ENCODE measurements at regions not wholly inside any gene's neighbourhood (a gene's known extent, or its start where the extent isn't known, plus 50 kb on each side); places are given as distances from the start of the nearest gene placed in this dataset.

- Histone ChIP-seq H3K4me1 (ENCODE audit: control insufficient read depth in 3 of 3, insufficient read depth in 3 of 3, low read length in 3 of 3) (no peaks in the 10 kb centered on the region), H3K4me3 (ENCODE audit: low read length in 3 of 3) (no peak overlapping the region), H3K9me3 (ENCODE audit: control insufficient read depth in 3 of 3, low read length in 3 of 3) (no peaks in the 10 kb centered on the region), H3K27me3 (ENCODE audit: control insufficient read depth in 3 of 3, insufficient read depth in 3 of 3, low read length in 3 of 3) (no peaks in the 10 kb centered on the region), H3K27ac (ENCODE audit: low read depth, low read length) (no peak overlapping the region), H3K9ac (ENCODE audit: low read depth in 1 of 3, low read length in 3 of 3) (no peak overlapping the region), H3K36me3 (ENCODE audit: control insufficient read depth in 3 of 3, insufficient read depth in 3 of 3, low read length in 3 of 3) (no peaks in the 10 kb centered on the region)
Observed at GRCh38 chr2:105691947-105692390, 52.7 kb upstream of the NCK2 start.

- H3K27ac ChIP-seq (ENCODE audit: low read depth, low read length): no peak overlapping the region
- no peaks in the 10 kb centered on the region for H3K36me3 ChIP-seq (ENCODE audit: control insufficient read depth in 3 of 3, insufficient read depth in 3 of 3, low read length in 3 of 3)
Observed at GRCh38 chr2:105690566-105690965, 54.1 kb upstream of the NCK2 start.

DNA sequence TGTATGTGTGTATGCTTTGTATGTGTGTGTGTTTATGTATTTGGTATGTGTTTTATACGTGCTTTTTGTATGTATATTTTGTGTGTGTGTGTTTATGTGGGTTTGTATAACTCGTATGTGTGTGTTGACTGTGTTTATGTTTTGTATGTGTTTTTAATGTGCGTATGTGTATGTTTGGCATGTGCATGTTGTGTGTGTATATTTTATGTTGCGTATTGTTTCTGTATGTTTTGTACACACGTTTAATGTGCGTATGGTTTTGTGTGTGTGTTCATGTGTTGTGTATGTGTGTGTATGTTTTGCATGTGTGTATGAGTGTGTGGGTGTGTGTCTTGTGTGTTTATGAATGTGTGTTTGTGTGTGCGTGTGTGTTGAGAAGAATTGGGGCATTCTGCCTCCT is 55.2 kb upstream of the NCK2 start:
- no peak overlapping the region for H3K9ac ChIP-seq (ENCODE audit: low read depth in 1 of 3, low read length in 3 of 3)

More at GRCh38 chr2:105690566-105690965, 54.1 kb upstream of the NCK2 start:
- Histone ChIP-seq H3K9me3 (ENCODE audit: control insufficient read depth in 3 of 3, low read length in 3 of 3) (no peaks in the 10 kb centered on the region), H3K4me1 (ENCODE audit: control insufficient read depth in 3 of 3, insufficient read depth in 3 of 3, low read length in 3 of 3) (no peaks in the 10 kb centered on the region), H3K4me3 (ENCODE audit: low read length in 3 of 3) (no peak overlapping the region), H3K9ac (ENCODE audit: low read depth in 1 of 3, low read length in 3 of 3) (no peak overlapping the region), H3K27me3 (ENCODE audit: control insufficient read depth in 3 of 3, insufficient read depth in 3 of 3, low read length in 3 of 3) (no peaks in the 10 kb centered on the region)

GRCh38 chr2:105688946-105689345 is 55.8 kb upstream of the NCK2 start:
- no peaks in the 10 kb centered on the region for H3K36me3 ChIP-seq (ENCODE audit: control insufficient read depth in 3 of 3, insufficient read depth in 3 of 3, low read length in 3 of 3)
- no peak overlapping the region for H3K9ac ChIP-seq (ENCODE audit: low read depth in 1 of 3, low read length in 3 of 3)
- H3K27ac ChIP-seq (ENCODE audit: low read depth, low read length): no peak overlapping the region
- no peak overlapping the region for H3K4me3 ChIP-seq (ENCODE audit: low read length in 3 of 3)
- no peaks in the 10 kb centered on the region for H3K27me3 ChIP-seq (ENCODE audit: control insufficient read depth in 3 of 3, insufficient read depth in 3 of 3, low read length in 3 of 3)
- H3K4me1 ChIP-seq (ENCODE audit: control insufficient read depth in 3 of 3, insufficient read depth in 3 of 3, low read length in 3 of 3): no peaks in the 10 kb centered on the region
- H3K9me3 ChIP-seq (ENCODE audit: control insufficient read depth in 3 of 3, low read length in 3 of 3): no peaks in the 10 kb centered on the region

More for the DNA sequence above, 55.2 kb upstream of the NCK2 start:
- H3K9me3 ChIP-seq (ENCODE audit: control insufficient read depth in 3 of 3, low read length in 3 of 3): no peaks in the 10 kb centered on the region
- no peak overlapping the region for H3K4me3 ChIP-seq (ENCODE audit: low read length in 3 of 3)
- H3K27me3 ChIP-seq (ENCODE audit: control insufficient read depth in 3 of 3, insufficient read depth in 3 of 3, low read length in 3 of 3): no peaks in the 10 kb centered on the region
- H3K36me3 ChIP-seq (ENCODE audit: control insufficient read depth in 3 of 3, insufficient read depth in 3 of 3, low read length in 3 of 3): no peaks in the 10 kb centered on the region
- H3K27ac ChIP-seq (ENCODE audit: low read depth, low read length): no peak overlapping the region
- no peaks in the 10 kb centered on the region for H3K4me1 ChIP-seq (ENCODE audit: control insufficient read depth in 3 of 3, insufficient read depth in 3 of 3, low read length in 3 of 3)

DNA sequence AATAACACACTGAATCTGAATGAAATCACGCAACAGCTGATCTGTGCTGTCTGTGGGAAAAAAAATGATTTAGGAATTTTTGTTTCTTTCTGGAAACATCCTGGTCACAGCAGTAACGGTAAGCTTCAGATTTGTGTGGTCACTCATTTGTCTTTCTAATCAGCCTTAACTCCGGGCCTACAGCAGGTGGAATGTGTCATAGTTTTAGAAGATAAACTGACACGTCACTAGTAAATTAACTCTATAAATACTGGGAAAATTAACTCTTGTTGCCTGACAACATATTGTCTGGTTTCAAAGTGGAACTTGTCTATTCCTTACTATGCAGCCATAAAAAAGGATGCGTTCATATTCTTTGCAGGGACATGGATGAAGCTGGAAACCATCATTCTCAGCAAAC is 58.1 kb upstream of the NCK2 start:
- no peaks in the 10 kb centered on the region for H3K9me3 ChIP-seq (ENCODE audit: control insufficient read depth in 3 of 3, low read length in 3 of 3)
- no peak overlapping the region for H3K4me3 ChIP-seq (ENCODE audit: low read length in 3 of 3)
- H3K36me3 ChIP-seq (ENCODE audit: control insufficient read depth in 3 of 3, insufficient read depth in 3 of 3, low read length in 3 of 3): no peaks in the 10 kb centered on the region
- H3K27me3 ChIP-seq (ENCODE audit: control insufficient read depth in 3 of 3, insufficient read depth in 3 of 3, low read length in 3 of 3): no peaks in the 10 kb centered on the region
- H3K9ac ChIP-seq (ENCODE audit: low read depth in 1 of 3, low read length in 3 of 3): no peak overlapping the region
- H3K27ac ChIP-seq (ENCODE audit: low read depth, low read length): no peak overlapping the region
- no peaks in the 10 kb centered on the region for H3K4me1 ChIP-seq (ENCODE audit: control insufficient read depth in 3 of 3, insufficient read depth in 3 of 3, low read length in 3 of 3)

DNA sequence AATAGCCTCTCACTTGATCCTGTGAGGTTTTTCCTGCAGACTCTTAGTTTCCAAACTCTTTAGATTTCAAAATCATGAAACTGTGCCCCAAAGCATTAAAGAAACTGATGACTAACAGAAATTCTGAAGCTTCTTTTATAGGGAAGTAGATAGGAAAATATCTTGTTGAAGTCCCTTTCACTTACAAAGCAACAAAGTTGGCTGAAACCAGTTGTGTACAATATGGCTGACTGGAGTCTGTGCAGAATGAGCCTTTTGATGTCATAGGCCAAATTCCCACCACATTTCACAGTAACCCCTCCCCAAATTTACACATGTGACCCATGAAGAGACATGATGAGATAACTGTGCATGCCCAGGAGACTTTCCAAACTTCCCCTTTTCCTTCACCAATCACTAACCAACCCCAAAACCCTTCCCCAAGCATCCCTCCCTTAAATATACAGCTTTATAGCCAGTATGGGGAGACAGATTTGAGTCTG is 61.7 kb upstream of the NCK2 start:
- Histone ChIP-seq H3K27ac (ENCODE audit: low read depth, low read length) (no peak overlapping the region), H3K4me1 (ENCODE audit: control insufficient read depth in 3 of 3, insufficient read depth in 3 of 3, low read length in 3 of 3) (no peaks in the 10 kb centered on the region), H3K9me3 (ENCODE audit: control insufficient read depth in 3 of 3, low read length in 3 of 3) (no peaks in the 10 kb centered on the region), H3K4me3 (ENCODE audit: low read length in 3 of 3) (no peak overlapping the region), H3K27me3 (ENCODE audit: control insufficient read depth in 3 of 3, insufficient read depth in 3 of 3, low read length in 3 of 3) (no peaks in the 10 kb centered on the region), H3K36me3 (ENCODE audit: control insufficient read depth in 3 of 3, insufficient read depth in 3 of 3, low read length in 3 of 3) (no peaks in the 10 kb centered on the region), H3K9ac (ENCODE audit: low read depth in 1 of 3, low read length in 3 of 3) (no peak overlapping the region)

DNA sequence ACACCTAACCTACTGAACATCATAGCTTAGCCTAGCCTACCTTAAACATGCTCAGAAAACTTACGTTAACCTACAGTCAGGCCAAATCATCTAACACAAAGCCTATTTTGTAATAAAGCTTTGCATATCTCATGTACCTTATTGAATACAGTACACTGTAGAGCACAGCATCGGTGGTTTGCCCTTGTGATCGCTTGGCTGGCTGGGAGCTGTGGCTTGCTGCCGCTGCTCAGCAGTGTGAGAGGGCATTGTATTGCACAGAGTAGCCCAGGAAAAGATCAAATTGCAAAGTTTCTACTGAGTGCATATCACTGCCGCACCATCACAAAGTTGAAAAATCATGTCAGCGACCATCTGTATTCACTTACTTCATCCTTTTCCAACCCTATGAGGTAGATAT is 62.3 kb upstream of the NCK2 start:
- Histone ChIP-seq H3K27ac (ENCODE audit: low read depth, low read length) (no peak overlapping the region), H3K36me3 (ENCODE audit: control insufficient read depth in 3 of 3, insufficient read depth in 3 of 3, low read length in 3 of 3) (no peaks in the 10 kb centered on the region), H3K9ac (ENCODE audit: low read depth in 1 of 3, low read length in 3 of 3) (no peak overlapping the region), H3K9me3 (ENCODE audit: control insufficient read depth in 3 of 3, low read length in 3 of 3) (no peaks in the 10 kb centered on the region), H3K4me1 (ENCODE audit: control insufficient read depth in 3 of 3, insufficient read depth in 3 of 3, low read length in 3 of 3) (no peaks in the 10 kb centered on the region), H3K27me3 (ENCODE audit: control insufficient read depth in 3 of 3, insufficient read depth in 3 of 3, low read length in 3 of 3) (no peaks in the 10 kb centered on the region), H3K4me3 (ENCODE audit: low read length in 3 of 3) (no peak overlapping the region)

GRCh38 chr2:105681927-105682326 is 62.8 kb upstream of the NCK2 start:
- Histone ChIP-seq H3K9ac (ENCODE audit: low read depth in 1 of 3, low read length in 3 of 3) (no peak overlapping the region), H3K4me1 (ENCODE audit: control insufficient read depth in 3 of 3, insufficient read depth in 3 of 3, low read length in 3 of 3) (no peaks in the 10 kb centered on the region), H3K4me3 (ENCODE audit: low read length in 3 of 3) (no peak overlapping the region), H3K36me3 (ENCODE audit: control insufficient read depth in 3 of 3, insufficient read depth in 3 of 3, low read length in 3 of 3) (no peaks in the 10 kb centered on the region), H3K9me3 (ENCODE audit: control insufficient read depth in 3 of 3, low read length in 3 of 3) (no peaks in the 10 kb centered on the region), H3K27me3 (ENCODE audit: control insufficient read depth in 3 of 3, insufficient read depth in 3 of 3, low read length in 3 of 3) (no peaks in the 10 kb centered on the region), H3K27ac (ENCODE audit: low read depth, low read length) (no peak overlapping the region)

DNA sequence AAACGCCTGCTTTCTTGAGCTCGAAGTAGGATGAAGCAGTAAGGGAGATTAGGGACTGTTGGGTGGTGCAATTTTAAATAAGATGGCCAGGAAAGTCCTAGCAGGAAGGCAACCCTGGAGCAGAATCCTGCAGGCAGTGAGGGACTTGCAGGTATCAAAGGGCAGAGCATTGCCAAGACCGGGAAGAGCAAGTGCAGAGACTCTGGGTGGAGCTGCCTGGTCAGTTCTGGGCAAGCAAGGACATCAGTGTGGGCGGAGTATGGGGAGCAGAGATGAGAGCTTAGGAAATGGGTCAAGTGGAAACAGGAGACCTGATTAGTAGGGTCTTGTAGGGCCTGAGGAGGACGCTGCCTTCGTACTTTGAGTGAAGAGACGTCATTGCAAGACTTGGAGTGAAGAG is 64.4 kb upstream of the NCK2 start:
- Histone ChIP-seq H3K27me3 (ENCODE audit: control insufficient read depth in 3 of 3, insufficient read depth in 3 of 3, low read length in 3 of 3) (no peaks in the 10 kb centered on the region), H3K9ac (ENCODE audit: low read depth in 1 of 3, low read length in 3 of 3) (no peak overlapping the region), H3K36me3 (ENCODE audit: control insufficient read depth in 3 of 3, insufficient read depth in 3 of 3, low read length in 3 of 3) (no peaks in the 10 kb centered on the region)

GRCh38 chr2:105678346-105678745 is 66.4 kb upstream of the NCK2 start:
- Histone ChIP-seq H3K27ac (ENCODE audit: low read depth, low read length) (no peak overlapping the region), H3K9me3 (ENCODE audit: control insufficient read depth in 3 of 3, low read length in 3 of 3) (no peaks in the 10 kb centered on the region), H3K4me1 (ENCODE audit: control insufficient read depth in 3 of 3, insufficient read depth in 3 of 3, low read length in 3 of 3) (no peaks in the 10 kb centered on the region)

More for the DNA sequence above, 64.4 kb upstream of the NCK2 start:
- H3K4me1 ChIP-seq (ENCODE audit: control insufficient read depth in 3 of 3, insufficient read depth in 3 of 3, low read length in 3 of 3): no peaks in the 10 kb centered on the region
- no peak overlapping the region for H3K4me3 ChIP-seq (ENCODE audit: low read length in 3 of 3)
- no peak overlapping the region for H3K27ac ChIP-seq (ENCODE audit: low read depth, low read length)
- no peaks in the 10 kb centered on the region for H3K9me3 ChIP-seq (ENCODE audit: control insufficient read depth in 3 of 3, low read length in 3 of 3)

DNA sequence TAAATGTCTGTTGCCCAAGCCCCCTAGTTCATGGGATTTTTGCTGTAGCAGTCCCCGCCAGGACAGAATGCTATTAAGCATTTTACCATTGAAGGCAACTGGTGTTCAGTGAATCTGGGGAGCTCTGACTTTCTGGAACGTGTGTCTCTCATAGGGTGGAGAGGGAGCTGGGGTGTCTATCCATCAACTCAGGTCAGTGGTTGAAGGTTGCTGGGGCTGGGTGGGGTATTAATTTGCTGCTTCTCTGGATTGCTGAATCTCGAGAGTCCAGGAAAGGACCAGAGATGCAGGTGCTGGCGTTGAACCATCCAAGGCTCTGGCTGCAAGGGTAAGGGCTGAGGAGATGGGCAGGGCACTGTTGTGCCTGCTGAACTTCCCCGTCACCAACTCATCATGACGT is 66.8 kb upstream of the NCK2 start:
- Histone ChIP-seq H3K4me1 (ENCODE audit: control insufficient read depth in 3 of 3, insufficient read depth in 3 of 3, low read length in 3 of 3) (no peaks in the 10 kb centered on the region), H3K36me3 (ENCODE audit: control insufficient read depth in 3 of 3, insufficient read depth in 3 of 3, low read length in 3 of 3) (no peaks in the 10 kb centered on the region), H3K27me3 (ENCODE audit: control insufficient read depth in 3 of 3, insufficient read depth in 3 of 3, low read length in 3 of 3) (no peaks in the 10 kb centered on the region), H3K4me3 (ENCODE audit: low read length in 3 of 3) (no peak overlapping the region), H3K9me3 (ENCODE audit: control insufficient read depth in 3 of 3, low read length in 3 of 3) (no peaks in the 10 kb centered on the region), H3K27ac (ENCODE audit: low read depth, low read length) (no peak overlapping the region), H3K9ac (ENCODE audit: low read depth in 1 of 3, low read length in 3 of 3) (no peak overlapping the region)

More at GRCh38 chr2:105678346-105678745, 66.4 kb upstream of the NCK2 start:
- Histone ChIP-seq H3K36me3 (ENCODE audit: control insufficient read depth in 3 of 3, insufficient read depth in 3 of 3, low read length in 3 of 3) (no peaks in the 10 kb centered on the region), H3K9ac (ENCODE audit: low read depth in 1 of 3, low read length in 3 of 3) (no peak overlapping the region), H3K4me3 (ENCODE audit: low read length in 3 of 3) (no peak overlapping the region), H3K27me3 (ENCODE audit: control insufficient read depth in 3 of 3, insufficient read depth in 3 of 3, low read length in 3 of 3) (no peaks in the 10 kb centered on the region)
